ENCODE measurements at regions not wholly inside any gene's neighbourhood (a gene's known extent, or its start where the extent isn't known, plus 50 kb on each side); places are given as distances from the start of the nearest gene placed in this dataset.

- TF ChIP-seq CTCF (IDR thresholded peaks at IDR 0.05; ENCODE audit: low read depth, low read length, poor library complexity, severe bottlenecking) (no peak), EZH2phosphoT487 (IDR thresholded peaks at IDR 0.05; ENCODE audit: borderline replicate concordance, low read length) (no peak)
Observed at GRCh38 chr2:13821255-13821880, 811.1 kb upstream of the LRATD1 start.

Data from DOHH2 (cell line).